HG03066 (cell line): ENCODE measurements at regions not wholly inside any gene's neighbourhood (a gene's known extent, or its start where the extent isn't known, plus 50 kb on each side); places are given as distances from the start of the nearest gene placed in this dataset.
"Not testable (repeated sequence)": the region's sequence is repeated elsewhere in the genome, so short reads cannot be mapped to it uniquely, and the experiment has no call there.

Source experiments
- ATAC-seq: cut with Tn5 transposase; IDR thresholded peaks from one replicate; pipeline ENCODE4 v1.9.1; 2021; ENCODE audit warnings: low read depth; ENCODE audit not compliant: unreplicated experiment

DNA sequence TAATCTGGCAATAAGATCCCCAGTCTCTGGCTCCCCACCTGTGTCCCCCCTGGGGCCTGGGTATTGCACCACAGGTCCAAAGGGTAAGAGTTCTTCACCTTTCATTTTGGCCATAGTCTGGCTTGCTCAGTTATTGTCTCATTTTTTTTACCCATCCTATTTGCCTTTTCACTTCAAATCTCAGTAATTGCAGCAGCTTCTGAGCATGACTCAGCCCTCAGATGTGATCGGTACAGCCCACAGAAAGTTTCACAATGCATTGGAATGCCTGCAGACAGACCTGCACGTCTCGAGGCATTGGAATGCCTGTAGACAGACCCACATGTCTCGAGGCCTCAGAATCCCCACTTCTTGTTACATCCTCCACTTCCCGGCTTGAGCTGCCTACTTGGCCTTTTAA is 173.6 kb downstream of the NUFIP1 start:
- ATAC-seq: no peak

- ATAC-seq: no peak
Observed at GRCh38 chr13:44814836-44815235, 174.4 kb downstream of the NUFIP1 start.

DNA sequence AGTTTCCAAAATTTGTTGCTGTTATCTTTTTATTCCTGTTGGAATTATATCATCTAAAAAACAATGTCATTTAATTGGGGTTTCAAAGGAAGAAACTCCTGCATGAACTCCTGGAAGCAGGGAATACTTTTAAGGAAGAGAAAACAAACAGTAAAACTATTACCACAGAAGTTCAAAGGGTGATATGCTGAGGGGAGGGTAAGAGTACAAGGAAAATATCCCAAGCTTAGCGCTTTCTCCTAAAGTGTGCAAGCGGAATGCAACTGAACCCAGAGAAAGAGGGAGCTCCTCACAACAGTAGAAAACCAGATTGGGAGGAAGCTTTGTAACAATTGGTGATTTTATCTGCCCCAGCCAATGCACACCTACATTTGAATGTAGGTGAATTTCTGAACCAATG is 175.1 kb downstream of the NUFIP1 start:
- no peak for ATAC-seq

DNA sequence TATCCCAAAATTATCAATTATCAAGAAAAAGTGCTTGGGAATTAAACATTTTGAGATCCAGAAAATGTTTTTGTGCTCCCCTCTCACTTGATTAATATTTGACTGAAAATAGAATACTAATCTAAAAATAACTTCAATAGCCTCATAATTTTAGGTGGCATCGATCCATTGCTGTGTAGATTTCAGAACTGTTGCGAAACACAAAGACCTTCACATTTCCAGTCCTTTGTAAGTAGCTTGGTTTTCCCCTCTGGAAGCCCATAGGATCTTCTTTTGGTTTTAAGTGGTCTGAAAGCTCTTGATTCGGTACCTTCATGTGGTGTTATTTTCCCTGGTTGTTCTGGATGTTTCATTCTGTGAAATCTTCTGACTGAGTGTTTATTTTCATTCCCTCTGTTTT is 176.5 kb downstream of the NUFIP1 start:
- no peak for ATAC-seq

GRCh38 chr13:44810061-44810840 is 179.0 kb downstream of the NUFIP1 start:
- ATAC-seq: no peak

- no peak for ATAC-seq
Observed at GRCh38 chr13:44809190-44809589, 180.1 kb downstream of the NUFIP1 start.

DNA sequence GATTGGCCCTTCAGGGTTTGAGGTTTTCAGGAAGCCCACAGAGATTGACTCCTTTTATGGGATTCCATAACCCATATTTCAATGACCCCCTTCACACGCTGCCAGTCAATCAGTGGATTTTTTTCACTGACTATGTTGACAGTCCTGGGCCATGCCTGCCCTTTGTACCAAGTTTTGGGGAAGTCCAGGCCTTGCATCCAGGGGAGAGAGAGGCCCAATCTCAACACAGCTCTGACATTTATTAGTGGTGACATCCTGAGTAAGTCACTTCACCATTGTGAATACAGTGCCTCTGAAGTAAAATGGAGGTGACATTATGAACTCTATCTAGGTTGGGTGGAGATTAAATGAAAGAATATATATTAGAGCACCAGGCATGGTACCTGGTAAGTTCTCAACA is 181.1 kb downstream of the NUFIP1 start:
- ATAC-seq: no peak

GRCh38 chr13:44807449-44808034 is 181.7 kb downstream of the NUFIP1 start:
- no peak for ATAC-seq

GRCh38 chr13:44806826-44807225 is 182.4 kb downstream of the NUFIP1 start:
- no peak for ATAC-seq

DNA sequence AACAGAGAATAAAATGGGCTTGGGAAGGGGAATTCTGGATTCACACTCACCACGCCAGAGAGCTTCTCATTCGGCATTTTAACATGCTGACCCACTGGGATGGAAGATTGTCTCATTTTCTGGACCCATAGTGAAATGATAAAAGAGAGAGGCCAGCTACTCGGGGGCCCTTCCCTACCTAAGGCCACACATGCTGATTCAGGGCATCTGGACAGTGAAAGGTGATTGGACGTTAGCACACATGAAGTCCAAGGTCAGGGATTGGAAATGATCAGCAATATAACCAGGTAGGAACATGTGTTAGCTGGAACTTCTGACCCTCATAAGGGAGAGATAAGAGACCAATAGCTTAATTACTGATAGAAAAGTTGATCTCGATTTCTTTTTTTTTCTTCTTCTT is 183.7 kb downstream of the NUFIP1 start:
- no peak for ATAC-seq

- ATAC-seq: no peak
Observed at GRCh38 chr13:44803390-44803789, 185.9 kb downstream of the NUFIP1 start.

GRCh38 chr13:44802491-44802890 is 186.8 kb downstream of the NUFIP1 start:
- ATAC-seq: no peak

GRCh38 chr13:44801990-44802389 is 187.3 kb downstream of the NUFIP1 start:
- ATAC-seq: no peak

DNA sequence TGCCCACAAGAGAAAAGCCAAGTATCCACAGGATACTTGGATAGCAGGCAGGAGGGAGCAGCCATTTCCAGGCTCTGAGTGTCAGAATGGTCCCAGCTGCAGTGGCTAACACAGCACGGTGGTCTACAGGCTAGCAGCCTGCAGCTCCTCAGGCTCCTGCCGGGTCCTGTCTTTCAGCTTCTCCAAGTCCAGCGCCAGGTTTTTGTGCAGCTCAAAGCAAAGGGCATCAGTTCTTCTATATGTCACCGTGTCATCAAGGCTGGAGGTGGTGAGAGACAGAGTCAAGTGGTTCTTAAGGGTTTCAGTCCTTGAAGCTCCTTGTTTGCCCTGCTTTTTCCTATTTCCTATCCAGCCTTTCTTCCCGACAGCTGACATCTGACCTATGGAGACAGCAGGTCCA is 188.6 kb downstream of the NUFIP1 start:
- no peak for ATAC-seq

DNA sequence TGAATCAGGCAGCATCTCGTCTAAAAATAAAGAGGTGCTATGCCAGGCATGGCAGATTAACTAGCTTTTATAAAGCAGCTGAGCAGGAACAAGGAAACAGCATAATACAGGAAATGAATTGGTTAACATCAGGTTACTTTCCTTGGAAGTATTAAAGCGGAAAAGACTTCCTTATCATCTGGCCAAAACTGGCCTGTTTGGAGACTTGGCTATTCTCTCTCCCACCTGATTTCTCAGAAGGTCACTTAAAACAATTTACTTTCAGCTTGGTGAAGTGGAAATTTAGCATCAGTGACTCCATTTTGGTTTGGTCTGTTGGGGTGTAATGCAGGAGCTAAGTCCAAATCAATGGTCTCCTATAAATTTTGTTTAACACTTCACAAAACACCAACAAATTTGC is 191.6 kb downstream of the NUFIP1 start:
- ATAC-seq: no peak

GRCh38 chr13:44796597-44797490 is 192.4 kb downstream of the NUFIP1 start:
- no peak for ATAC-seq

GRCh38 chr13:44796039-44796438 is 193.2 kb downstream of the NUFIP1 start:
- not testable (repeated sequence) for ATAC-seq

- no peak for ATAC-seq
Observed at GRCh38 chr13:44795176-44795575, 194.1 kb downstream of the NUFIP1 start.

GRCh38 chr13:44792096-44792495 is 197.2 kb downstream of the NUFIP1 start:
- no peak for ATAC-seq

DNA sequence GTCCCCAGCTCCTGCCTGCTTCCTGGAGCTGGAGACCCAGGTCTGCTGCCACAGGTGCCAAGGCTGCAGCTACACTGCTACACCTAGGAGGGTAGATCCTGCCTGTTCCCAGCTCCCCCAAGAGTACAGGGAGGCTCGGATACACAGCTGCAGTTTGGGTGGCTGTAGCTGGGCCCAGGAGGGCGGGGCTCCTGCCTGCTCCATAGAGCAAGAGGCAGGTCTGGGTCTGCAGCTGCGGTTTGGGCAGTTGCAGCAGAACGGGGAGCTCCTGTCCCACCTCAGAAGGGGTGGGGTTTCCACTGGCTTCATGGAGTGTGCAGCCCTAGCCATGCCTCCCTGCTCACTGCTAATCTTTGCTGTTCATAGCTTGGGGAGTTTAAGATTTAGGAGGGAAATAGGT is 199.0 kb downstream of the NUFIP1 start:
- ATAC-seq: no peak

- no peak for ATAC-seq
Observed at GRCh38 chr13:44787617-44788016, 201.7 kb downstream of the NUFIP1 start.
